CD14-positive monocyte (primary cell): ENCODE measurements at regions not wholly inside any gene's neighbourhood (a gene's known extent, or its start where the extent isn't known, plus 50 kb on each side); places are given as distances from the start of the nearest gene placed in this dataset.

Experiments used
- DNase-seq, 3 donors: peaks; one replicate each; pipeline ENCODE4 v3.0.0-alpha.2; 2011 to 2022
- H2AFZ ChIP-seq: 2 replicates; pipeline ENCODE4 v1.6.0; 2012; ENCODE audit warnings: mild to moderate bottlenecking, low read depth, low read length, inconsistent platforms; ENCODE audit not compliant: insufficient read depth, poor library complexity, severe bottlenecking
- H3K27ac ChIP-seq, 2 donors: 1 replicate in 1 of 2; 2 replicates in 1 of 2; pipeline ENCODE4 v1.5.1; 2012 to 2013; ENCODE audit warnings: low read length in 2 of 2, control low read depth in 1 of 2, inconsistent platforms in 1 of 2, low read depth in 1 of 2, mild to moderate bottlenecking in 1 of 2
- H3K27me3 ChIP-seq, 2 donors: one replicate each; pipeline versions ENCODE4 v1.6.0 to v1.6.1; 2011 to 2013; ENCODE audit warnings: low read length in 2 of 2; ENCODE audit not compliant: control insufficient read depth in 2 of 2, insufficient read depth in 2 of 2
- H3K36me3 ChIP-seq, 2 donors: replicated peaks in 1 of 2; 1 replicate in 1 of 2; 2 replicates in 1 of 2; pipeline versions ENCODE4 v1.5.1 to v1.6.1; 2012 to 2013; ENCODE audit warnings: low read length in 2 of 2, control low read depth in 1 of 2, inconsistent platforms in 1 of 2, mild to moderate bottlenecking in 1 of 2; ENCODE audit not compliant: insufficient read depth in 2 of 2, control insufficient read depth in 1 of 2
- H3K4me1 ChIP-seq, 2 donors: 1 replicate in 1 of 2; 2 replicates in 1 of 2; pipeline versions ENCODE4 v1.5.1 to v1.6.1; 2012 to 2013; ENCODE audit warnings: low read length in 2 of 2, control low read depth in 1 of 2, inconsistent platforms in 1 of 2, mild to moderate bottlenecking in 1 of 2, moderate library complexity in 1 of 2; ENCODE audit not compliant: insufficient read depth in 2 of 2, control insufficient read depth in 1 of 2
- H3K4me2 ChIP-seq: replicated peaks from 2 replicates; pipeline ENCODE3; 2012; ENCODE audit warnings: low read length, moderate library complexity, mild to moderate bottlenecking; ENCODE audit not compliant: poor library complexity, severe bottlenecking; ENCODE audit errors: extremely low read depth
- H3K4me3 ChIP-seq, 3 experiments: fragments of 200-600 bp in 1 of 3; sonication (generic) in 1 of 3; replicated peaks in 1 of 3; 1 replicate in 2 of 3; 2 replicates in 1 of 3; pipeline ENCODE4 v1.5.1; 2011 to 2013; ENCODE audit warnings: low read length in 3 of 3, mild to moderate bottlenecking in 3 of 3, control low read depth in 2 of 3, low read depth in 2 of 3, inconsistent platforms in 1 of 3, moderate library complexity in 1 of 3
- H3K79me2 ChIP-seq: 2 replicates; pipeline ENCODE4 v1.6.0; 2012; ENCODE audit warnings: mild to moderate bottlenecking, control low read depth, inconsistent platforms, low read length, moderate library complexity; ENCODE audit not compliant: insufficient read depth
- H3K9ac ChIP-seq: 2 replicates; pipeline ENCODE4 v1.6.0; 2017; ENCODE audit warnings: low read length, mild to moderate bottlenecking; ENCODE audit not compliant: insufficient read depth, poor library complexity, severe bottlenecking
- H3K9me3 ChIP-seq, 2 donors: replicated peaks in 1 of 2; 1 replicate in 1 of 2; 2 replicates in 1 of 2; pipeline versions ENCODE4 v1.5.1 to v1.6.1; 2012 to 2013; ENCODE audit warnings: low read length in 2 of 2, control low read depth in 1 of 2; ENCODE audit not compliant: control insufficient read depth in 1 of 2, insufficient read depth in 1 of 2
- H4K20me1 ChIP-seq: 2 replicates; pipeline ENCODE4 v1.6.0; 2012; ENCODE audit warnings: mild to moderate bottlenecking, low read length, control low read depth, moderate library complexity; ENCODE audit not compliant: insufficient read depth
- H3K27ac Mint-ChIP-seq, 7 donors: one replicate each; pipeline ENCODE4 v1.8.0; 2020; ENCODE audit warnings: mild to moderate bottlenecking in 7 of 7, mixed read lengths in 7 of 7, moderate library complexity in 6 of 7, inconsistent platforms in 2 of 7
- H3K27me3 Mint-ChIP-seq, 3 donors: one replicate each; pipeline ENCODE4 v1.8.0; 2021 to 2022; ENCODE audit warnings: low read depth in 3 of 3, mild to moderate bottlenecking in 3 of 3, mixed read lengths in 3 of 3, moderate library complexity in 3 of 3, inconsistent platforms in 1 of 3
- H3K36me3 Mint-ChIP-seq, 2 donors: one replicate each; pipeline ENCODE4 v1.8.0; 2020; ENCODE audit warnings: mixed read lengths in 2 of 2, inconsistent platforms in 1 of 2, mild to moderate bottlenecking in 1 of 2
- H3K4me1 Mint-ChIP-seq: one replicate; pipeline ENCODE4 v1.8.0; 2020; ENCODE audit warnings: mild to moderate bottlenecking, mixed read lengths
- H3K4me3 Mint-ChIP-seq, 2 donors: one replicate each; pipeline ENCODE4 v1.8.0; 2020; ENCODE audit warnings: mild to moderate bottlenecking in 2 of 2, mixed read lengths in 2 of 2, moderate library complexity in 1 of 2
- H3K9me3 Mint-ChIP-seq, 7 donors: one replicate each; pipeline ENCODE4 v1.8.0; 2020 to 2022; ENCODE audit warnings: mixed read lengths in 7 of 7, mild to moderate bottlenecking in 6 of 7, moderate library complexity in 6 of 7, inconsistent platforms in 2 of 7
- CTCF ChIP-seq: fragments of 200-600 bp; IDR thresholded peaks from one replicate; pipeline ENCODE4 v1.8.0; 2022; ENCODE audit warnings: antibody characterized with exemption, mild to moderate bottlenecking
- WGBS: methylation state at CpG from one replicate; pipeline ENCODE4 v1.1.5; 2013; ENCODE audit warnings: missing lambda C conversion rate; ENCODE audit not compliant: insufficient coverage; 5-methylcytosine and 5-hydroxymethylcytosine counted together
- intact Hi-C, 2 donors: fragments of 100-400 bp; cut with micrococcal nuclease; formaldehyde crosslinking; loops; one replicate each; pipeline versions ENCODE4 v1.15.0 to v1.15.1; 2023

- Histone ChIP-seq H3K9me3 (no peaks in the 10 kb centered on the region), H3K79me2 (no peaks in the 10 kb centered on the region), H2AFZ (no peak overlapping the region), H3K36me3 (no peaks in the 10 kb centered on the region), H3K4me1 (no peaks in the 10 kb centered on the region), H3K9ac (no peak overlapping the region), H3K27ac (no peak overlapping the region), H3K4me2 (no peak overlapping the region), H3K27me3 (no peaks in the 10 kb centered on the region), H3K4me3 (no peak overlapping the region), H4K20me1 (no peaks in the 10 kb centered on the region)
- TF ChIP-seq CTCF, result no peak
- intact Hi-C loops, result no loop called here
- Mint-ChIP-seq H3K27me3 (no peaks in the 10 kb centered on the region), H3K9me3 (peaks cover 0 to 2% (median 0%) of the 10 kb centered on the region in 7 donors), H3K4me1 (no peaks in the 10 kb centered on the region), H3K36me3 (no peaks in the 10 kb centered on the region), H3K4me3 (no peak overlapping the region), H3K27ac (no peak overlapping the region)
- DNase-seq, result no peak
- 80% methylated on average over 1 of the region's 1 CpG for WGBS
These were observed 240.3 kb downstream of the IPMK start for GRCh38 chr10:58027426-58027825.

DNA sequence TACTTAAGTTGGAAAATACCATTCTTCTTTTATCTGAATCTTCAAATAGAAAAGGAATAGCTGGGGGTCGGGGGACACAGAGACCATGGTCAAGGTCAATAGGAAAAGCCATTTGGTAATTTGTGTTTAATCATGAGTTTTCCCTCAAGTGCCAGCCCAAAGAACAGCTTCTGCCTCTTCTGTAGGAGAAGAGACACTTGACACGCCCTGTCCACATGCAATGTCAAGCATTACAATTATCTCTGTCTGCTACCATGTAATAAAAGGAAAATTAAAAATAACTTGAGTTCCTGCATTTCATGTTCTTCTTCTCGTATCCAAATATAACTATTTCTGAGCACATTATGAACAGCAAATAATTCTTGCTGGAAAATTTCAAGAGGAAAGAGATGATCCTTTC lies 241.7 kb downstream of the IPMK start:
- WGBS, result no CpG with 5 or more reads among the region's 3 CpGs
- Histone ChIP-seq H3K4me2 (no peak overlapping the region), H3K9me3 (peaks cover 0 to 3% of the 10 kb centered on the region in 2 donors), H3K27me3 (no peaks in the 10 kb centered on the region), H3K36me3 (no peaks in the 10 kb centered on the region), H3K79me2 (no peaks in the 10 kb centered on the region), H3K27ac (no peak overlapping the region), H4K20me1 (no peaks in the 10 kb centered on the region), H3K4me3 (no peak overlapping the region), H3K9ac (no peak overlapping the region), H3K4me1 (no peaks in the 10 kb centered on the region), H2AFZ (no peak overlapping the region)
- H3K4me1 Mint-ChIP-seq, result no peaks in the 10 kb centered on the region
- peaks cover 0 to 6% (median 2%) of the 10 kb centered on the region in 7 donors for H3K9me3 Mint-ChIP-seq
- no peaks in the 10 kb centered on the region for H3K27me3 Mint-ChIP-seq
- H3K36me3 Mint-ChIP-seq, result no peaks in the 10 kb centered on the region
- TF ChIP-seq CTCF, result no peak
- no peak for DNase-seq
- no peak overlapping the region for H3K27ac Mint-ChIP-seq
- H3K4me3 Mint-ChIP-seq, result no peak overlapping the region
- intact Hi-C loops, result no loop called here
